Brain microvascular endothelial cell (primary cell): ENCODE measurements at regions not wholly inside any gene's neighbourhood (a gene's known extent, or its start where the extent isn't known, plus 50 kb on each side); places are given as distances from the start of the nearest gene placed in this dataset.
A peak's percentile ranks its signal among the peaks of the same experiment; 100 is the strongest.

Source experiments
- DNase-seq: peaks from one replicate; pipeline ENCODE4 v3.0.0-alpha.2; 2020
- H3K27ac ChIP-seq: fragments of 250-450 bp; sonication (Bioruptor Pico); 2 replicates; pipeline ENCODE4 v1.5.1; 2020; ENCODE audit warnings: mild to moderate bottlenecking, moderate library complexity
- H3K27me3 ChIP-seq: fragments of 250-450 bp; sonication (Bioruptor Pico); replicated peaks from 2 replicates; pipeline ENCODE4 v1.5.1; 2020; ENCODE audit warnings: mild to moderate bottlenecking
- H3K36me3 ChIP-seq: fragments of 250-450 bp; sonication (Bioruptor Pico); replicated peaks from 2 replicates; pipeline ENCODE4 v1.5.1; 2020; ENCODE audit warnings: mild to moderate bottlenecking
- H3K4me3 ChIP-seq: 2 replicates; pipeline ENCODE4 v1.5.1; 2011; ENCODE audit warnings: low read depth, mild to moderate bottlenecking, control low read depth, low read length, moderate library complexity
- CTCF ChIP-seq: IDR thresholded peaks from 2 replicates; pipeline ENCODE4 v1.5.1; 2011; ENCODE audit warnings: low read depth, mild to moderate bottlenecking, moderate library complexity, low read length, control low read depth, inconsistent platforms; ENCODE audit errors: missing control alignments
- in situ Hi-C: cut with HindIII; loops from 2 replicates; pipeline ENCODE4 v1.10.0; 2017; ENCODE audit warnings: low sequenced_read_pairs, low pct_ligation_motif_present

- H3K36me3 ChIP-seq = no peaks in the 10 kb centered on the region
- H3K4me3 ChIP-seq = no peak overlapping the region
- no peak for DNase-seq
- H3K27me3 ChIP-seq = no peaks in the 10 kb centered on the region
- no peak overlapping the region for H3K27ac ChIP-seq
- no peak for TF ChIP-seq CTCF
- in situ Hi-C loops = no loop called here
Measured at GRCh38 chr20:63061051-63061770, 54.4 kb upstream of the BHLHE23 start.

GRCh38 chr20:63060057-63060991 is 53.6 kb upstream of the BHLHE23 start:
- Histone ChIP-seq H3K27me3 (no peaks in the 10 kb centered on the region), H3K36me3 (no peaks in the 10 kb centered on the region), H3K4me3 (no peak overlapping the region), H3K27ac (no peak overlapping the region)
- TF ChIP-seq CTCF = no peak
- peak; percentile 52 for DNase-seq
- in situ Hi-C loops = no loop called here

- no peaks in the 10 kb centered on the region for H3K27me3 ChIP-seq
- no peak for TF ChIP-seq CTCF
- no peak for DNase-seq
- H3K27ac ChIP-seq = no peak overlapping the region
- no peak overlapping the region for H3K4me3 ChIP-seq
- in situ Hi-C loops = no loop called here
- no peaks in the 10 kb centered on the region for H3K36me3 ChIP-seq
Measured at GRCh38 chr20:63059684-63060056, 52.9 kb upstream of the BHLHE23 start.

- H3K27ac ChIP-seq = no peak overlapping the region
- no peak for TF ChIP-seq CTCF
- in situ Hi-C loops = no loop called here
- no peak overlapping the region for H3K4me3 ChIP-seq
- no peaks in the 10 kb centered on the region for H3K36me3 ChIP-seq
- no peaks in the 10 kb centered on the region for H3K27me3 ChIP-seq
- DNase-seq = no peak
Measured at GRCh38 chr20:63058696-63059335, 52.1 kb upstream of the BHLHE23 start.

GRCh38 chr20:63057171-63058117 is 50.7 kb upstream of the BHLHE23 start:
- no peak for DNase-seq

More at GRCh38 chr20:63057171-63058117, 50.7 kb upstream of the BHLHE23 start:
- no peak for TF ChIP-seq CTCF
- Histone ChIP-seq H3K27ac (no peak overlapping the region), H3K36me3 (no peaks in the 10 kb centered on the region), H3K4me3 (no peak overlapping the region), H3K27me3 (peaks cover 8% of the 10 kb centered on the region)
- in situ Hi-C loops = no loop called here
